HG02852 (cell line): ENCODE measurements at regions not wholly inside any gene's neighbourhood (a gene's known extent, or its start where the extent isn't known, plus 50 kb on each side); places are given as distances from the start of the nearest gene placed in this dataset.
"Not testable (repeated sequence)": the region's sequence is repeated elsewhere in the genome, so short reads cannot be mapped to it uniquely, and the experiment has no call there.

Source experiments
- ATAC-seq: cut with Tn5 transposase; IDR thresholded peaks from one replicate; pipeline ENCODE4 v1.9.1; 2021; ENCODE audit warnings: mild to moderate bottlenecking, moderate library complexity; ENCODE audit not compliant: unreplicated experiment

DNA sequence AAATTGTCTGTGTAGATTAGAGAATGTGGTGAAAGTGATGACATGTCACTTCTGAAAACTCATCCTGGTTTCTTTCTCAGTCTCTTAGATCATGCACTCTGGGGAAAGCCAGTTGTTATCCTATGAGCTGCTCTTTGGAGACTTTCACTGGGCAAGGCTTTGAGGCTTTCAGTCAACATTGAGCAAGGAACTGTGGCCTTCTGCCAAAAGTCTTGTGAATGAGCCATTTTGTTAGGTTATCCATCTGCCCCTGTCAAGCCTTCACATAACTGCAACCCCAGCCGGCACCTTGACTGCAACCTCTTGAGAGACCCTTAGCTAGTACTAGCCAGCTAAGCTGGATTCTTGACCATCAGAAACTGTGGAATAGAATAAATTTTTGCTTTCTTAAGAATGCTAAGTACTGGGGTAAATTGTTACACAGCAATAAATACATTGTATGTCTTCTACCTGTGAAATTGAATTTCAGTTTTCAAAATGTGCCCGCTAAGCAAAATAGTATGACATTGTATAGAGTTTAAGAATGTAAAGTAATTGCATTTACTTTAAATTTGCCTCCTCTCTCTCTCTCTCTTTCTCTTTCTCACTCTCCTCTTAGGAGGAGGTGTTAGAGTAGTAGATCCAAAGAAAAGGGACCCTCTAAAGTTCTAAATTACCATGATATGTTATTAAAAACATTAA, 1273.0 kb downstream of the RAPGEF2 start:
- no peak for ATAC-seq

- no peak for ATAC-seq
These were observed 1284.0 kb downstream of the RAPGEF2 start for GRCh38 chr4:160386846-160387245.

DNA sequence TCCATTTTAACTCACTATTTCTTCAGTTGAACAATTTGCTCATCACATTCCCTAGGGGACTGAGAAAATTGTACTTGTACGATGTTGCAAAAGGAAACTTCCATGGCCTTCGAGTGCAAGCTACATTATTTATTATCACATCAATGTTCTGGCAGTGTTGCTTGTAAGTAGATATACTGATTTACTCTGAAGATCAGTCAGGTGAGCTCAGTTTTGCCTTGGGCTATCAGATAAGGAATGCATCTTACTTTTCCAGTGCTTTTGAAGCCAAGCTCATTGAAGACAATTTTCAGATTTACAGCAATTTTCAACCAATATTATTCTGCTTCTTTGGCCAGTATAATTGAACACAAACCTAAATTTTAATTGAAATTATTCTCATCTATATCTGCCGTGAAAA, 1296.9 kb downstream of the RAPGEF2 start:
- ATAC-seq = no peak

DNA sequence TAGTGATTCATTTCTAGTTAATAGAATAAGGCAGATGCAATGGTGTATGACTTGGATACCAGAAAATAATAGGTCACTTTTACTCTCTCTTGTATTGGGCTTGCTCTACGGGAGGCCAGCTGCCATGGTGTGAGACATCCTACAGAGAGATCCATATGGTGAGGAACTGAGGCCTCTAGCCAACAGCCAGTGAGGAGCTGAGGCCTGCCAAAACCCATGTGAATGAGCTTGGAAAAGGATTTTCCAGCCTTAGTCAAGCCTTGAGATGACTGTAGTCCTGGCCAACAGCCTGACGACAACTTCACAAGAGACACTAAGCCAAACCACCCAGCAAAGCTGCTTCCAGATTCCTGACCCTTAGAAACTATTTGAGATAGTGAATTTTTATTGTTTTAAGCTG, 1300.2 kb downstream of the RAPGEF2 start:
- ATAC-seq = no peak

- no peak for ATAC-seq
These were observed 1303.5 kb downstream of the RAPGEF2 start for GRCh38 chr4:160406263-160406825.

DNA sequence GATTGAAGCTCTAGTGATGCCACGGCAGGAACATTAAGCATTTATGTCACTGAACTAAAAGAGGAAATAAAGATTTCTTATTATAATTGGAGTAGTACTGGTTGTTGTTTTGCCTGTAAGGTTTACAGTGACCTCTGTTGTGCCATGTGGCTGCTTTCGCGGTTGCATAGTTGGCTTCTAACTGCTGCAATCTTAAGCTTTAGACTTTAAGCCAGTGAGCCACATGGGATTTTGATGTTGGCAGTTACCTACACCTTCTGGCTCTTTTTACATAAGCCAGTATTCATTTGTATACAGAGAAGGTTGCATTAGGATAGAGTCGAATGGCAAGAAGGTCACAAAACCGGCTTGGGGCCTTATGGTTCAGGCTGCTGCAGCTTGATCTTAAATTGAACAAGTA, 1311.6 kb downstream of the RAPGEF2 start:
- no peak for ATAC-seq

- ATAC-seq = no peak
These were observed 1321.1 kb downstream of the RAPGEF2 start for GRCh38 chr4:160423879-160424451.

- no peak for ATAC-seq
These were observed 1323.4 kb downstream of the RAPGEF2 start for GRCh38 chr4:160426233-160426632.

GRCh38 chr4:160450876-160451275, 1348.0 kb downstream of the RAPGEF2 start:
- no peak for ATAC-seq

DNA sequence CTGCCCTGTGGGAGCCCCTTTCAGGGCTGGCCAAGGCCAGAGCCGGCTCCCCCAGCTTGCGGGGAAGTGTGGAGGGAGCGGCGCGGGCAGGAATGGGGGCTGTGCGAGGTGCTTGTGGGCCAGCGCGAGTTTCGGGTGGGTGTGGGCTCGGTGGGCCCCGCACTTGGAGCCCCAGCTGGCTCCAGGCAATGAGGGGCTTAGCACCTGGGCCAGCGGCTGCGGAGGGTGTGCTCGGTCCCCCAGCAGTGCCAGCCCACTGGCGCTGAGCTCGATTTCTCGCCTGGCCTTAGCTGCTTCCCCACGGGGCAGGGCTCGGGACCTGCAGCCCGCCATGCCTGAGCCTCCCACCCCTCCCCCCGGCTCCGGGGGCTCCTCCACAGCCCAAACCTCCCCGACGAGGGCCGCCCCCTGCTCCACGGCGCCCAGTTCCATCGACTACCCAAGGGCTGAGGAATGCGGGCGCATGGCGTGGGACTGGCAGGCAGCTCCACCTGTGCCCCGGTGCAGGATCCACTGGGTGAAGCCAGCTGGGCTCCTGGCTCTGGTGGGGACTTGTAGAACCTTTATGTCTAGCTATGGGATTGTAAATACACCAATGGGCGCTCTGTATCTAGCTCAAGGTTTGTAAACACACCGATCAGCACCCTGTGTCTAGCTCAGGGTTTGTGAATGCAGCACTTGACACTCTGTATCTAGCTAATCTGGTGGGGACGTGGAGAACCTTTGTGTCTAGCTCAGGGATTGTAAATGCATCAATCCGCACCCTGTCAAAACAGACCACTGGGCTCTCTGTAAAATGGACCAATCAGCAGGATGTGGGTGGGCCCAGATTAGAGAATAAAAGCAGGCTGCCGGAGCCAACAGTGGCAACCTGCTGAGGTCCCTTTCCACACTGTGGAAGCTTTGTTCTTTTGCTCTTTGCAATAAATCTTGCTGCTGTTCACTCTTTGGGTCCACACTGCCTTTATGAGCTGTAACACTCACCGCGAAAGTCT, 1379.1 kb downstream of the RAPGEF2 start:
- ATAC-seq = not testable (repeated sequence)

DNA sequence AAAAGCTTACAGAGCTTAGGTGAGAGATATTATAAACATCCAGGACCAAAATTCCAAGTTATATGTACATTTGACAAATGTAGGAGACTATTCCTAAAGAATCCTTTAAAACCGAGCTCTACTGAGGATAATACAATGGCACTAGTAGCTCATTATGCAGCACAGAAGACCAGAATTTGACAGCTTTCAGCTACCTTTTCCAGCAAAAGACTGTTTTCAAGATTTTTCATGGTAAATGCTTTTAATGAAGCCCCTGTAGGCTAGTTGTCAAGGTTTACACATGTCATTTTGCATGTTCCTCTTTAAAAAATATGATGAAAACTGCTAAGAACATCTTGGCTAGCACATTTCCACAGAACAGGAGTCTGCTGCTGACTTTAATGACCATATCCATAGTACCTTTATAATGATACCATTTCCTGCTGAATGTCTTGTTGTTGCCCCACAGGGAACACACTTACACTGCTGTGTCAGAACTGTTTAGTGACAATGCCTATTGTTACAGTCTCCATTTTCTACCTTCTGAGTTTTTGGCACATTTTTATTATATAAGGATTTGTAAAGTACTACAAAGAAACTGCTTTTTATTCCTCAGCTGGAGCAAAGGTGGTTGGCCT, 1382.3 kb downstream of the RAPGEF2 start:
- ATAC-seq = no peak

DNA sequence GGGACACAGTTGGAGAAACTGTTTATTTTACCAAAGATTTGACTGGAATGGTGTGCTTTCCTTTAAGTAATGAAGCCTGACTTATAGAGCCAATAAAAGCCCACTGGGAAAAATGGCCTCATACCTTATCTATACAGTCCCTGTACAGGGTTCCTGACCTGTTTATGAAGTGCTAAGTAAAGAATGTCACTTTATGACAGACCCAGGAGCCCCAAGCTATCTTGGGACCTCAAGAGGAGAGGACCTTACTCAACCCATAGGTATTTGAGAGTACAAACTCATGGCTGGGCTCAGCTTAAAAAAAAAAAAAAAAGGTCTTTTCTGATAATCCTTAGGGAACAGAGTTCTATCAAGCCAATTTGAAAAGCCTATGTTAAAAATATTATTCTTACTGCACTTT, 1389.3 kb downstream of the RAPGEF2 start:
- ATAC-seq = no peak

GRCh38 chr4:160493206-160493605, 1390.3 kb downstream of the RAPGEF2 start:
- no peak for ATAC-seq

DNA sequence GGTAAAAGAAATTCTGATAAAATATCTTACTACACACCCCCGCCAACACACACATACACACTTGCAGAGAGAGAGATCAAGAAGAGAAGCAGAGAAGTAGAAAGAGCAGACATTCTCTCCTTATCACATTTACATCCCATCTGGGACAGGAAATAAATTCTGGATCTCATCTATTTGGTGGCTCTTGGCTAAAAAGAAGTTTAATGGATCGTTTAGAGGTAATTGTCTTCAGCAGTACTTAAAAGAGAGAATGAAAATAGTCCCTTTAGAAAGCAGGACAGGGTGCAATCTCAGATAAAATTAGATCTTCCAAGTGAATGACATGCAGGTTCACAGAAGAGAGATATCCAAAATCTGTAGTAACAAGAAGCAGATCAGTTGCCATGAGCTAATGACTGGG, 1392.5 kb downstream of the RAPGEF2 start:
- no peak for ATAC-seq

DNA sequence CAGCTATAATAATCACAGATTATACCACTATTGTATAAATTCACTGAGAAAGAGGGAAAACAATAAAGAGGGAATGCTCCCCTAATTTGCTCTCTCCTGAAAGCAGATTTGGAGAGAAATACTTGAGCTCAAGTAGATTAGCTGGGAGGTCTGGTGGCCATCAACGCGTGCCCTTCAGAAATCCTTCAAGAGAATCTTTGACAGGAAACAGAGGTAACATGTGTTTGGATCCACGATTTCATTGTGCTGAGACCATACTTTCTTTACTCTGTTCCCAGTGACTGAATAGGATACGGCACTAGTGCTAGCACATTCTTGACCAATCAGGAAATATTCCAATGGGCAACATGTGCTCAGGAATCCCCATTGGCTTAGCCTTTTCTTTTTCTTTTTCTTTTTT, 1395.3 kb downstream of the RAPGEF2 start:
- ATAC-seq = no peak

DNA sequence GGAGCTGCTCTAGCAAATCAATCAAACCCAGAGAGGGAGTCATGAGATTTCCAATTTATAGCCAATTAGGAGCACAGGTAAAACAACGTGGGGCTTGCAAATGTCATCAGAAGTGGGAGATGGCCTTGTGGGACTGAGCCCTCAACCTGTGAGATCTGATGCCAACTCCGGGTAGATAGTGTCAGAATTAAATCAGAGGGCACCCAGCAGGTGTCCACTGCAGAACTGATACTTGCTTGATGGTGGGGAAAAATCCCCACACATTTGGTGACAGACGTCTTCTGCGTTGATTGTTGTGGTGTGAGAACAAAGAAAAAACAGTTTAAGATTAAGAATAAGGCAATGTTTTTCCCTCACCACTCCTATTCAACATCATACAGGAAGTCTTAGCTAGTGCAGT, 1402.8 kb downstream of the RAPGEF2 start:
- no peak for ATAC-seq

DNA sequence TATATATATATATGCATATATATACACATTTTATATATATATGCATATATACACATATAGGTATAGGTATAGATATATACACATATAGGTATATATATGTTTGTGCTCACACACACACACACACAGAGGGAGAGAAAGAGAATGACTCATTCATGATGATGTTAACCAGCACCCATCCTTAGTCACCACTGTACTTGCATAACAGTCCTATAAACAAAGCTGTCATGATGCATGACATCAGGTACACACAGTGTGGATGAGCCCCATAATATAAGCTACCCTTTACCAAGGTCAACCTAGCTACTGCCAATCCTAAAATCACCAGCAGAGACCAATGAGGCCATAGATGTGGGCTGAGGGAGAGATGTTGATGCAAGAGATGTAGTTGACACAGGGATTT, 1408.0 kb downstream of the RAPGEF2 start:
- ATAC-seq = no peak

- ATAC-seq = no peak
These were observed 1411.2 kb downstream of the RAPGEF2 start for GRCh38 chr4:160514126-160514525.

DNA sequence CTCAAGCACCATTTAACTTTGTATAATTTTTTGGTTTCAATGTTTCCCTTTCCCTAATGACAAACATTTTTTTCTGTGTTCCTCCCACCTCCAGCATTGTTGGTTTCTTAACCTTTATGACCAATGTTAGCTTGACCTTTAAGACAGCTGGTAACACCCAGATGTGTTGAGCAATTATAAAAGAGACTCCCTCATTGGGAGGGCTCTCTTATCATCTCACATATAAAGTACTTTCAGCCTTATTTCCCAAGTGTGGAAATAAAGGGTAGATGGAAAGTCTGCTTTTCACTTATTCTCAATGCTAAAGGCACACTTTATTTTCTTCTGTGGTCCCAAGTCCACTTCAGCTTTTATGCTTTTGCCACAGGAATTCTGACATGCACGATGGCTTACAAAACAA, 1420.4 kb downstream of the RAPGEF2 start:
- no peak for ATAC-seq

GRCh38 chr4:160537681-160538080, 1434.8 kb downstream of the RAPGEF2 start:
- ATAC-seq = no peak

DNA sequence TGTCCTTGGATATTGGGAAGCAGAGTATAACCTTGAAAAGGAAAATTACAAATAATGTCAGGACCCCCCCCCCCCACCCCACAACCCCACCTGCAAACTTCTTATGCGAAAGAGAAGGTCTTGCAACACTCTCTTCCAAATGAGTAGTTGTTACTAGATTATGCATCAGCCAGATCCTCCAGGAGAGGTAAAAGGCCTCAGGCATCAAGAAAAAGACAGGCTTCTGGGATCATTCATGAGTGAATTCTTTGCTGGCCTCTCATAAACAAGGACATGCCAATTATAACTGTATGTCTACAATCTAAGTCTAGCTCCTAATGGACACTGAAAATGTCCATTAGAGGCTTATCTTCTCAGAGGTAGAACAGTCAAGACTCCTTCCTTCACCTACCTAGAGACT, 1443.3 kb downstream of the RAPGEF2 start:
- ATAC-seq = no peak
